HepG2 (cell line): ENCODE measurements at regions not wholly inside any gene's neighbourhood (a gene's known extent, or its start where the extent isn't known, plus 50 kb on each side); places are given as distances from the start of the nearest gene placed in this dataset.
A peak's percentile ranks its signal among the peaks of the same experiment; 100 is the strongest.

Experiments
- ATAC-seq: fragments of 200-7000 bp; cut with Tn5 transposase; 3 replicates; pipeline ENCODE4 v1.9.1; 2020; ENCODE audit warnings: mild to moderate bottlenecking, moderate library complexity
- BruUV-seq: library from RNA; stranded (reverse); fragments of 400-500 nt; replicated peaks from 2 replicates; lab custom pipeline; 2021; lab: Mats Ljungman, UMichigan
- CTCF ChIA-PET: fragments of 300-600 bp; formaldehyde crosslinking; extraction: SDS; loops from one replicate; lab custom pipeline; 2021; ENCODE audit warnings: low total read pairs, inconsistent platforms, low intra/inter-chr PET ratio; lab: Yijun Ruan, JAX
- POLR2A ChIA-PET: fragments of 350-600 bp; sonication (Branson Sonifier 250); formaldehyde crosslinking; loops from one replicate; lab custom pipeline; 2020; ENCODE audit warnings: antibody characterized with exemption, inconsistent platforms; lab: Yijun Ruan, JAX
- DNase-seq: peaks from one replicate; pipeline ENCODE4 v3.0.0-alpha.2; 2015; ENCODE audit warnings: low spot score
- FAIRE-seq: peaks from 3 replicates; lab custom pipeline; 2011; peaks lifted over from hg19 to GRCh38; lab: Jason Lieb, UNC
- H2AFZ ChIP-seq: one replicate; pipeline ENCODE4 v1.6.1; 2011; ENCODE audit warnings: low read length, inconsistent platforms
- H3K27ac ChIP-seq: fragments of 300-600 bp; 3 replicates; pipeline ENCODE4 v1.8.0; 2011; ENCODE audit warnings: mixed run types, mild to moderate bottlenecking, mixed read lengths, low read length, inconsistent platforms; ENCODE audit not compliant: insufficient read depth; ENCODE audit errors: extremely low read length
- H3K27me3 ChIP-seq, 2 experiments: fragments of 200-600 bp in 1 of 2; 2 replicates in 1 of 2; 3 replicates in 1 of 2; pipeline versions ENCODE4 v1.6.0 to v1.8.0; 2011; ENCODE audit warnings: low read length in 2 of 2, mild to moderate bottlenecking in 2 of 2, moderate library complexity in 2 of 2, inconsistent platforms in 1 of 2; ENCODE audit not compliant: insufficient read depth in 2 of 2, control insufficient read depth in 1 of 2
- H3K36me3 ChIP-seq, 2 experiments: fragments of 200-600 bp in 1 of 2; replicated peaks in 1 of 2; 2 replicates in 1 of 2; 3 replicates in 1 of 2; pipeline versions ENCODE4 v1.5.1 to v1.8.0; 2011; ENCODE audit warnings: low read length in 2 of 2, inconsistent platforms in 1 of 2; ENCODE audit not compliant: insufficient read depth in 2 of 2, control insufficient read depth in 1 of 2
- H3K4me1 ChIP-seq: 2 replicates; pipeline ENCODE4 v1.5.1; 2012; ENCODE audit warnings: low read length, inconsistent platforms; ENCODE audit not compliant: insufficient read depth
- H3K4me2 ChIP-seq: 2 replicates; pipeline ENCODE4 v1.6.0; 2011; ENCODE audit warnings: low read depth, low read length, inconsistent platforms
- H3K4me3 ChIP-seq, 3 experiments: fragments of 200-600 bp in 1 of 3; sonication (generic), shearing (Covaris generic) in 1 of 3; replicated peaks in 1 of 3; 2 replicates each; pipeline ENCODE4 v1.5.1; 2011 to 2016; ENCODE audit warnings: low read length in 3 of 3, inconsistent platforms in 2 of 3, low read depth in 2 of 3, mild to moderate bottlenecking in 2 of 3, control low read depth in 1 of 3, mixed read lengths in 1 of 3; ENCODE audit not compliant: insufficient read depth in 1 of 3
- H3K79me2 ChIP-seq: one replicate; pipeline ENCODE4 v1.6.1; 2011; ENCODE audit warnings: low read length, inconsistent platforms; ENCODE audit not compliant: insufficient read depth
- H3K9ac ChIP-seq: 2 replicates; pipeline ENCODE4 v1.6.0; 2011; ENCODE audit warnings: mild to moderate bottlenecking, low read depth, low read length, inconsistent platforms; ENCODE audit not compliant: insufficient read depth
- H3K9me3 ChIP-seq: 2 replicates; pipeline ENCODE4 v1.5.1; 2012; ENCODE audit warnings: mild to moderate bottlenecking, low read length
- H4K20me1 ChIP-seq: 2 replicates; pipeline ENCODE4 v1.6.0; 2011; ENCODE audit warnings: inconsistent platforms, mild to moderate bottlenecking, low read length, moderate library complexity; ENCODE audit not compliant: insufficient read depth
- ATAD3A ChIP-seq: sonication (generic); formaldehyde crosslinking; IDR thresholded peaks from 2 replicates; pipeline ENCODE4 v1.4.0; 2020; ENCODE audit warnings: missing genetic modification reagents
- CSRNP1 ChIP-seq: sonication (generic); formaldehyde crosslinking; IDR thresholded peaks from 2 replicates; pipeline ENCODE4 v1.8.1; 2023; ENCODE audit warnings: mild to moderate bottlenecking, missing genetic modification reagents
- KMT2A ChIP-seq: sonication (generic); formaldehyde crosslinking; IDR thresholded peaks from 2 replicates; pipeline ENCODE4 v1.4.0; 2020; ENCODE audit warnings: missing genetic modification reagents
- LRRFIP1 ChIP-seq: sonication (generic); formaldehyde crosslinking; conservative IDR thresholded peaks from 2 replicates; pipeline ENCODE4 v1.4.0; 2020; ENCODE audit warnings: missing genetic modification reagents
- SMYD3 ChIP-seq: sonication (generic); formaldehyde crosslinking; IDR thresholded peaks from 2 replicates; pipeline ENCODE4 v1.8.1; 2023; ENCODE audit warnings: mild to moderate bottlenecking, missing genetic modification reagents
- SNAPC5 ChIP-seq: sonication (generic); formaldehyde crosslinking; IDR thresholded peaks from 2 replicates; pipeline ENCODE4 v1.8.1; 2023; ENCODE audit warnings: mild to moderate bottlenecking, missing genetic modification reagents, borderline replicate concordance
- THAP11 ChIP-seq: IDR thresholded peaks from 2 replicates; pipeline ENCODE4 v1.6.1; 2016; ENCODE audit warnings: missing biosample characterization, missing genetic modification reagents
- ZFP62 ChIP-seq: sonication (generic); formaldehyde crosslinking; IDR thresholded peaks from 2 replicates; pipeline ENCODE4 v1.4.0; 2020; ENCODE audit warnings: missing genetic modification reagents
- ZGPAT ChIP-seq: IDR thresholded peaks from 2 replicates; pipeline ENCODE4 v1.6.1; 2016; ENCODE audit warnings: mild to moderate bottlenecking
- ZMAT3 ChIP-seq: sonication (generic); formaldehyde crosslinking; conservative IDR thresholded peaks from 2 replicates; pipeline ENCODE4 v1.7.0; 2021; ENCODE audit warnings: missing genetic modification reagents
- ZNF232 ChIP-seq: sonication (generic); formaldehyde crosslinking; IDR thresholded peaks from 2 replicates; pipeline ENCODE4 v1.4.0; 2020; ENCODE audit warnings: missing genetic modification reagents, borderline replicate concordance
- ZNF800 ChIP-seq: sonication (generic); formaldehyde crosslinking; IDR thresholded peaks from 2 replicates; pipeline ENCODE4 v1.4.0; 2020; ENCODE audit warnings: missing genetic modification reagents
- ZNF83 ChIP-seq: sonication (generic); formaldehyde crosslinking; IDR thresholded peaks from 2 replicates; pipeline ENCODE4 v1.4.0; 2020; ENCODE audit warnings: missing genetic modification reagents, mild to moderate bottlenecking, borderline replicate concordance
- WGBS: methylation state at CpG from one replicate; pipeline ENCODE4 v1.1.6; 2017; ENCODE audit warnings: low lambda C conversion rate; 5-methylcytosine and 5-hydroxymethylcytosine counted together
- in situ Hi-C: cut with HindIII; loops from 2 replicates; pipeline ENCODE4 v1.10.0; 2017; ENCODE audit warnings: low pct_unique_long_range_greater_than_20kb; ENCODE audit not compliant: extremely low pct_ligation_motif_present
- intact Hi-C: fragments of 100-400 bp; cut with micrococcal nuclease; formaldehyde crosslinking; loops from one replicate; pipeline ENCODE4 v1.10.0; 2022; ENCODE audit not compliant: unreplicated experiment

GRCh38 chr15:62390791-62391640 is 225.9 kb upstream of the C2CD4B start (continued):
- TF ChIP-seq LRRFIP1 (CRISPR knock-in tag) (no peak), THAP11 (CRISPR knock-in tag) (0 out of 2 replicates have a peak, but pooled peaks have one; percentile 18)

GRCh38 chr15:62391641-62392262 is 226.7 kb upstream of the C2CD4B start:
- Histone ChIP-seq H4K20me1 (no peaks in the 10 kb centered on the region), H3K27me3 (no peaks in the 10 kb centered on the region; a peak in 1 of 5 replicates), H3K79me2 (peaks cover 16% of the 10 kb centered on the region), H2AFZ (peak overlapping the region; percentile 97), H3K9me3 (no peaks in the 10 kb centered on the region), H3K9ac (peak overlapping the region; percentile 96), H3K4me3 (peak overlapping the region; percentile 90 to 100 (median 95)), H3K4me2 (peak overlapping the region; percentile 97), H3K27ac (peak overlapping the region; percentile 74), H3K36me3 (no peaks in the 10 kb centered on the region), H3K4me1 (peaks cover 38% of the 10 kb centered on the region)
- ATAC-seq (peak; percentile 85), FAIRE-seq (no peak), DNase-seq (peak; percentile 29)
- POLR2A ChIA-PET: interaction anchor here (1.1 to 1.4 kb wide), 3 partner anchors 14 to 351 kb away, joined by 3 to 4 read pairs (median 4); no protein-coding TSS in a partner anchor
- in situ Hi-C loops (loop anchor here (10.0 kb wide), 1 partner anchor 153 kb away; no protein-coding TSS in a partner anchor), intact Hi-C loops (loop anchor here (1.0 to 5.0 kb wide), 5 partner anchors 35 to 257 kb away; no protein-coding TSS in a partner anchor)
- BruUV-seq: no TSS peak
- 0% methylated on average over 14 of the region's 66 CpGs for WGBS
- CTCF ChIA-PET: no interaction called here
- TF ChIP-seq CSRNP1 (CRISPR knock-in tag) (no peak), ZNF83 (CRISPR knock-in tag) (no peak), ZGPAT (CRISPR knock-in tag) (0 out of 2 replicates have a peak, but pooled peaks have one; percentile 38), SMYD3 (CRISPR knock-in tag) (no peak), KMT2A (no peak; the same call in 1 of the 2 replicates), ZMAT3 (CRISPR knock-in tag) (no peak), ZNF232 (CRISPR knock-in tag) (peak; percentile 60; the same call in 1 of the 2 replicates), ATAD3A (CRISPR knock-in tag) (no peak), ZNF800 (CRISPR knock-in tag) (peak; percentile 100), ZFP62 (CRISPR knock-in tag) (no peak), SNAPC5 (no peak)
